ENCODE measurements at regions not wholly inside any gene's neighbourhood (a gene's known extent, or its start where the extent isn't known, plus 50 kb on each side); places are given as distances from the start of the nearest gene placed in this dataset.

- TF ChIP-seq EP300 (IDR thresholded peaks at IDR 0.05) (no peak), CTCF (IDR thresholded peaks at IDR 0.05) (no peak), POLR2A (IDR thresholded peaks at IDR 0.05) (no peak), POLR2AphosphoS5 (IDR thresholded peaks at IDR 0.05) (no peak)
- WGBS = no CpG with 5 or more reads among the region's 1 CpG
Observed at GRCh38 chr12:124465473-124465872, 101.9 kb downstream of the NCOR2 start.

GRCh38 chr12:124464830-124465229, 102.6 kb downstream of the NCOR2 start:
- Histone ChIP-seq H3K36me3 (peaks cover 67% of the 10 kb centered on the region), H3K27me3 (no peaks in the 10 kb centered on the region)

More at GRCh38 chr12:124465473-124465872, 101.9 kb downstream of the NCOR2 start:
- H3K36me3 ChIP-seq = peaks cover 66% of the 10 kb centered on the region
- no peaks in the 10 kb centered on the region for H3K27me3 ChIP-seq
- no peaks in the 10 kb centered on the region for H3K9me3 ChIP-seq
- no peak for DNase-seq (ENCODE audit: low spot score in 2 of 2)
- no peak overlapping the region for H3K27ac ChIP-seq
- H3K4me3 ChIP-seq = peak overlapping the region; percentile 2
- peaks cover 15% of the 10 kb centered on the region for H3K4me1 ChIP-seq

GRCh38 chr12:124464062-124464461, 103.3 kb downstream of the NCOR2 start:
- no peaks in the 10 kb centered on the region for H3K9me3 ChIP-seq
- peaks cover 15% of the 10 kb centered on the region for H3K4me1 ChIP-seq
- WGBS = 52% methylated on average over 4 of the region's 4 CpGs
- no peak overlapping the region for H3K4me3 ChIP-seq
- H3K27ac ChIP-seq = no peak overlapping the region
- DNase-seq (ENCODE audit: low spot score in 2 of 2) = no peak
- H3K27me3 ChIP-seq = no peaks in the 10 kb centered on the region
- no peak for TF ChIP-seq CTCF (IDR thresholded peaks at IDR 0.05)
- peaks cover 69% of the 10 kb centered on the region for H3K36me3 ChIP-seq

More at GRCh38 chr12:124464830-124465229, 102.6 kb downstream of the NCOR2 start:
- no peak for DNase-seq (ENCODE audit: low spot score in 2 of 2)
- no peak overlapping the region for H3K27ac ChIP-seq
- H3K4me3 ChIP-seq = no peak overlapping the region
- WGBS = 88% methylated on average over 4 of the region's 4 CpGs
- peaks cover 15% of the 10 kb centered on the region for H3K4me1 ChIP-seq
- no peaks in the 10 kb centered on the region for H3K9me3 ChIP-seq
- TF ChIP-seq CTCF (IDR thresholded peaks at IDR 0.05) (no peak), EP300 (IDR thresholded peaks at IDR 0.05) (no peak), POLR2AphosphoS5 (IDR thresholded peaks at IDR 0.05) (no peak), POLR2A (IDR thresholded peaks at IDR 0.05) (no peak)

GRCh38 chr12:124463341-124463921, 104.0 kb downstream of the NCOR2 start:
- no peak for DNase-seq (ENCODE audit: low spot score in 2 of 2)
- no peaks in the 10 kb centered on the region for H3K9me3 ChIP-seq
- no peak overlapping the region for H3K4me3 ChIP-seq
- TF ChIP-seq POLR2A (IDR thresholded peaks at IDR 0.05) (no peak), EP300 (IDR thresholded peaks at IDR 0.05) (no peak), CTCF (IDR thresholded peaks at IDR 0.05) (no peak), POLR2AphosphoS5 (IDR thresholded peaks at IDR 0.05) (no peak)
- no peak overlapping the region for H3K27ac ChIP-seq
- H3K4me1 ChIP-seq = peaks cover 19% of the 10 kb centered on the region
- H3K27me3 ChIP-seq = no peaks in the 10 kb centered on the region
- peaks cover 75% of the 10 kb centered on the region for H3K36me3 ChIP-seq
- 67% methylated on average over 23 of the region's 23 CpGs for WGBS

- Histone ChIP-seq H3K4me3 (no peak overlapping the region), H3K27ac (no peak overlapping the region), H3K4me1 (peaks cover 25% of the 10 kb centered on the region), H3K27me3 (no peaks in the 10 kb centered on the region), H3K9me3 (no peaks in the 10 kb centered on the region), H3K36me3 (peaks cover 77% of the 10 kb centered on the region)
- 92% methylated on average over 9 of the region's 9 CpGs for WGBS
- no peak for DNase-seq (ENCODE audit: low spot score in 2 of 2)
- no peak for TF ChIP-seq CTCF (IDR thresholded peaks at IDR 0.05)
- TF ChIP-seq EP300 (IDR thresholded peaks at IDR 0.05) = no peak
- TF ChIP-seq POLR2AphosphoS5 (IDR thresholded peaks at IDR 0.05) = no peak
- TF ChIP-seq POLR2A (IDR thresholded peaks at IDR 0.05) = no peak
Observed at GRCh38 chr12:124462750-124463149, 104.7 kb downstream of the NCOR2 start.
